Lung (tissue), 11 donors: ENCODE measurements at regions not wholly inside any gene's neighbourhood (a gene's known extent, or its start where the extent isn't known, plus 50 kb on each side); places are given as distances from the start of the nearest gene placed in this dataset.

Experiments
- ATAC-seq: fragments of 200-7000 bp; cut with Tn5 transposase; one replicate; pipeline ENCODE4 v1.9.1; 2020; ENCODE audit warnings: moderate number of reproducible peaks; ENCODE audit not compliant: insufficient read depth, low FRiP score
- DNase-seq, 3 donors: peaks; one replicate each; pipeline ENCODE4 v3.0.0-alpha.2; 2013 to 2017
- H3K27ac ChIP-seq, 2 donors: one replicate each; pipeline ENCODE4 v1.5.1; 2013; ENCODE audit warnings: mild to moderate bottlenecking in 2 of 2, moderate library complexity in 2 of 2, control low read depth in 1 of 2, inconsistent platforms in 1 of 2, low read depth in 1 of 2, low read length in 1 of 2
- H3K27me3 ChIP-seq, 3 donors: one replicate each; pipeline ENCODE4 v1.5.1; 2013; ENCODE audit warnings: low read length in 2 of 3; ENCODE audit not compliant: control insufficient read depth in 3 of 3, insufficient read depth in 3 of 3
- H3K36me3 ChIP-seq, 4 donors: one replicate each; pipeline ENCODE4 v1.5.1; 2013; ENCODE audit warnings: low read length in 4 of 4, mild to moderate bottlenecking in 1 of 4, moderate library complexity in 1 of 4; ENCODE audit not compliant: control insufficient read depth in 4 of 4, insufficient read depth in 4 of 4
- H3K4me1 ChIP-seq, 5 donors: one replicate each; pipeline ENCODE4 v1.5.1; 2013; ENCODE audit warnings: low read length in 5 of 5, mild to moderate bottlenecking in 2 of 5, moderate library complexity in 1 of 5; ENCODE audit not compliant: control insufficient read depth in 5 of 5, insufficient read depth in 5 of 5
- H3K4me3 ChIP-seq: one replicate; pipeline ENCODE4 v1.5.1; 2013; ENCODE audit warnings: mild to moderate bottlenecking, control low read depth, moderate library complexity
- H3K9ac ChIP-seq, 2 donors: one replicate each; pipeline ENCODE4 v1.5.1; 2013; ENCODE audit warnings: low read length in 2 of 2, control low read depth in 1 of 2; ENCODE audit not compliant: insufficient read depth in 1 of 2
- H3K9me3 ChIP-seq, 4 donors: one replicate each; pipeline ENCODE4 v1.5.1; 2013; ENCODE audit warnings: low read length in 3 of 4, mild to moderate bottlenecking in 1 of 4, moderate library complexity in 1 of 4; ENCODE audit not compliant: control insufficient read depth in 4 of 4, insufficient read depth in 3 of 4
- CTCF ChIP-seq: IDR thresholded peaks from 2 replicates; pipeline ENCODE4 v1.5.1; 2012; ENCODE audit warnings: mild to moderate bottlenecking; ENCODE audit errors: control extremely low read depth, extremely low read depth
- WGBS, 2 donors: extraction: QIAGEN DNeasy Blood & Tissue Kit; methylation state at CpG; one replicate each; pipeline ENCODE4 v1.1.7; 2013; 5-methylcytosine and 5-hydroxymethylcytosine counted together
- donor health status: control.
- donor health status: control.
- donor health status: Bipolar disorder and iron deficiency.
- donor health status: healthy.
- donor health status: DM: yes; HTN: yes; CAD: no.

GRCh38 chr18:60663060-60663989, 290.8 kb upstream of the MC4R start:
- no peak for TF ChIP-seq CTCF
- Histone ChIP-seq H3K27me3 (no peaks in the 10 kb centered on the region), H3K27ac (no peak overlapping the region), H3K4me3 (no peak overlapping the region), H3K9me3 (peaks cover 0 to 2% (median 0%) of the 10 kb centered on the region in 4 donors), H3K4me1 (no peaks in the 10 kb centered on the region), H3K36me3 (no peaks in the 10 kb centered on the region), H3K9ac (no peak overlapping the region)
- 95 to 96% methylated on average over 38 of the region's 38 CpGs for WGBS, 2 donors
- ATAC-seq (no peak), DNase-seq (no peak)

GRCh38 chr18:60664736-60665135, 292.2 kb upstream of the MC4R start:
- ATAC-seq = no peak
- Histone ChIP-seq H3K27ac (no peak overlapping the region), H3K36me3 (no peaks in the 10 kb centered on the region), H3K27me3 (no peaks in the 10 kb centered on the region), H3K4me1 (no peaks in the 10 kb centered on the region), H3K4me3 (no peak overlapping the region), H3K9me3 (peaks cover 0 to 2% (median 0%) of the 10 kb centered on the region in 4 donors), H3K9ac (no peak overlapping the region)
- no peak for DNase-seq
- TF ChIP-seq CTCF = no peak
- 96% methylated on average over 4 of the region's 4 CpGs for WGBS, 2 donors

GRCh38 chr18:60667016-60667415, 294.4 kb upstream of the MC4R start:
- Histone ChIP-seq H3K4me3 (no peak overlapping the region), H3K4me1 (no peaks in the 10 kb centered on the region), H3K27ac (no peak overlapping the region), H3K36me3 (no peaks in the 10 kb centered on the region), H3K27me3 (no peaks in the 10 kb centered on the region), H3K9ac (no peak overlapping the region), H3K9me3 (peaks cover 0 to 2% (median 0%) of the 10 kb centered on the region in 4 donors)
- WGBS, 2 donors = 75 to 84% methylated on average over 1 of the region's 1 CpG
- TF ChIP-seq CTCF = no peak
- DNase-seq = no peak
- no peak for ATAC-seq

GRCh38 chr18:60668583-60668982, 296.0 kb upstream of the MC4R start:
- 93% methylated on average over 4 of the region's 4 CpGs for WGBS, 2 donors
- no peak for ATAC-seq

More at GRCh38 chr18:60668583-60668982, 296.0 kb upstream of the MC4R start:
- no peak for DNase-seq
- TF ChIP-seq CTCF = no peak
- Histone ChIP-seq H3K9ac (no peak overlapping the region), H3K36me3 (no peaks in the 10 kb centered on the region), H3K27ac (no peak overlapping the region), H3K9me3 (peaks cover 0 to 2% (median 0%) of the 10 kb centered on the region in 4 donors), H3K27me3 (no peaks in the 10 kb centered on the region), H3K4me3 (no peak overlapping the region), H3K4me1 (no peaks in the 10 kb centered on the region)
